Dedifferentiated amniotic fluid mesenchymal stem cell (primary cell): ENCODE measurements at regions not wholly inside any gene's neighbourhood (a gene's known extent, or its start where the extent isn't known, plus 50 kb on each side); places are given as distances from the start of the nearest gene placed in this dataset.
"Not testable (repeated sequence)": the region's sequence is repeated elsewhere in the genome, so short reads cannot be mapped to it uniquely, and the experiment has no call there.

Experiments used
- DNase-seq: peaks from one replicate; pipeline ENCODE4 v3.0.0-alpha.2; 2016; ENCODE audit errors: extremely low spot score

DNA sequence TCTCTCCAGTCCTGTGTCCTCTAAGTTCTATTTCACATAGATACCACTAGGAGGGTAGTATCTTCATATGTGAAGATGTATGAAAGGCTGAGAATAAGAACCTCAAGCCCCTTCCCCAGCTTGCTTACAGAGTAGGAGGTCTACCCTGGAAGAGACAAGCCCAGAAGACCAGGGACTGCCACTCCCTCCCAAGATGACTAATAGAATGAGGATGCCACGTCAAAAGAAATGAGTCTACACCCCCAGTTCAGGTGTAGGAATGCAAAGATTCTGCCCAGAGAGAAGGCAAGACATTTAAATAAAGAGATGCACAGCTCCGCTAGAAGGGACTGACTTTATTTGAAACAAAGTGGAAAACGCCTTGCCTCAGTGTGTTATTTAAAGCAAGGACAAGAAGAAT, 1006.0 kb upstream of the USP15 start:
- no peak for DNase-seq

DNA sequence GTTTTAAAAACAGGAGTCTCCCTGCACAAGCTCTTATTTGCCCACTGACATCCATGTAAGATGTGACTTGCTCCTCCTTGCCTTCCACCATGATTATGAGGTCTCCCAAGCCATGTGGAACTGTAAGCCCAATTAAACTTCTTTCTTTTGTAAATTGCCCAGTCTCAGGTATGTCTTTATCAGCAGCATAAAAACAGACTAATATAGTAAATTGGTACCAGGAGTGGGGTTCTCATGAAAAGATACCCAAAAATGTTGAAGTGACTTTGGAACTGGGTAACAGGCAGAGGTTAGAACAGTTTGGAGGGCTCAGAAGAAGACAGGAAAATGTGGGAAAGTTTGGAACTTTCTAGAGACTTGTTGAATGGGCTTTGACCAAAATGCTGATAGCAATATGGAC, 995.9 kb upstream of the USP15 start:
- not testable (repeated sequence) for DNase-seq

GRCh38 chr12:61267474-61267873, 992.7 kb upstream of the USP15 start:
- DNase-seq, result no peak

DNA sequence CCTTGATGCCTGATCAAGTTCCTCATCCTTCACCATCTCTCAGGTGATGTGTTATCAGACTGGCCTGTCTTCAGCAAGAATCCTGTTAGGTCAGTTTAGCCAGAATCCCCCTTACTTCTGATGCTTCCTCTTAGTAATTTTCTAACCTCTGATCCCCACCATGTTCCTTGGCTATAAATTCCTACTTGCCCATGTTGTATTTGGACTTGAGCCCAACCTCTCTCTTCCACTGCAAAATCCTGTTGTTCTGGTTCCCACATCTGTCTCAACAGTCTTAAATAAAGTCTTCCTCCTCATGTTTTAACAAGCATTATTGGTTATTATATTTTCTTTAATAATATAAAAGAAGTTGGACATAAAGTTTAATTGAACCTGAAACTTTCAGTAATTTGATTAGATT, 987.8 kb upstream of the USP15 start:
- DNase-seq, result no peak

GRCh38 chr12:61282790-61283575, 977.2 kb upstream of the USP15 start:
- DNase-seq, result no peak

GRCh38 chr12:61290473-61290872, 969.7 kb upstream of the USP15 start:
- DNase-seq, result no peak

DNA sequence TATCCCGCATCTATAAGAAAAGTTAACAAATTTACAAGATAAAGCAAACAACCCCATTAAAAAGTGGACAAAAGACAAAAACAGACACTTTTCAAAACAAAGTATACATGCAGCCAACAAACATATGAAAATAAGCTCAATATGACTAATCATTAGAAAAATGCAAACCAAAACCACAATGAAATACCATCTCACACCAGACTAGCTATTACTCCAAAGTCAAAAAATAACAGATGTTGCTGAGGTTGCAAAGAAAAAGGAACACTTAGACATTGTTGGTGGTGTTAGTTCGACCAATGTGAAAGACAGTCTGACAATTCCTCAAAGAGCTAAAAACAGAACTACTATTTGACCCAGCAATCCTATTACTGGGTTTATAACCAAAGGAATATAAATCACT, 968.6 kb upstream of the USP15 start:
- DNase-seq, result no peak

GRCh38 chr12:61294011-61294410, 966.2 kb upstream of the USP15 start:
- DNase-seq, result not testable (repeated sequence)

DNA sequence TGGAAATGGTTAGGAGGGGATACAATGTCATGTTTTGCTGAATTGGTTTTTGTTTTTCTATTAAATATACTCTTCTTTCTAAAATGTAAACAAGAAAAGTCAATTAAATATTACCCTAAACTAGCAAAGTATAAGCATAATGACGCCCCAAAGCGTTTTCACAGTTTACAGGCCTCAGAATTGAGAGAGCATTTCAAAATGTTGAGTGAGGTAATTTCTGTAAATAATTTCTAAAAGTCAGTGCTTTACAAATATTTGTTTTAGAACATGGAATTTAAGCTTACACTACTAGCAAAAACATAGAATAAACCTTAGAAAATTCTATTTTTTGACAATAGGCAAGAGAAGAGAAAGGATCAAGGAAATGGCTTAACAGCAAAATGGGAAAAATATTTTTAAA, 958.4 kb upstream of the USP15 start:
- no peak for DNase-seq

GRCh38 chr12:61302282-61302681, 957.9 kb upstream of the USP15 start:
- peak; percentile 8 for DNase-seq

DNA sequence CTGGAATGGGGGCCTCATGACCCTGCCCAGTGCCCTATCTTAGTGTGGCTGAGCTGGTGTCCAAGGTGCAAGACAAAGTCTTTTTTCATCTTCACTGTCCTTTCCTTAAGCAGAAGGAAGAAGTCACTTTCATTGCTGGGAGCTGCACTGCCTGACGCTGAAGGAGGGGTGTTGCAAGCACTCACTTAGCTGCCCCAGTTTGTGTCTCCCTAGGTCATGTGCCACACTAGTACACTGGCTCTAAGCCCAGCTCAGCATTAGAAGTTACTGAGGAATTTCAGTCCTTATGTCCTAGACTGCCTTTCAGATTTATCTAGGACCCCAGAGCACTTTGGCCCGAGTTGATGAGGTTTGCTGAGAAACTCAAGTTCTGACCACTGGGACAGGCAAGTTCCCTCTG, 952.0 kb upstream of the USP15 start:
- peak; percentile 9 for DNase-seq

DNA sequence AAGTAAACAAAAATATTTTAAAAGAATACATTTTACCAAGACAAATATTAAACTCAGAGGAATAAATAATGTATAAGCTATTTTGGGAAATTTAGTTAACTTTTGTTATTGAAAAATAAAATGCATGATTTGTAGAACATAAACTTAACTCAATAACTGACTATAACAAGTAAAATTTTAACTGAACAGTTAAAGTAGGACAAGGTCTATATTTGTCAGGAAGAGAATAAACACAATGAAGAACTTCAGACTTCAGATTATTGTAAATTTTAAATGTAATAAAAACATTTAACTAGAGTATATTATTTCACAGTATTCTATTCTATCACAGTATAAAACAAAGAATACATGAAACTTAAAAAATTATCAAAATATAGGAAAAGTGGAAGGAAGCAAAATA, 948.8 kb upstream of the USP15 start:
- peak; percentile 8 for DNase-seq

DNA sequence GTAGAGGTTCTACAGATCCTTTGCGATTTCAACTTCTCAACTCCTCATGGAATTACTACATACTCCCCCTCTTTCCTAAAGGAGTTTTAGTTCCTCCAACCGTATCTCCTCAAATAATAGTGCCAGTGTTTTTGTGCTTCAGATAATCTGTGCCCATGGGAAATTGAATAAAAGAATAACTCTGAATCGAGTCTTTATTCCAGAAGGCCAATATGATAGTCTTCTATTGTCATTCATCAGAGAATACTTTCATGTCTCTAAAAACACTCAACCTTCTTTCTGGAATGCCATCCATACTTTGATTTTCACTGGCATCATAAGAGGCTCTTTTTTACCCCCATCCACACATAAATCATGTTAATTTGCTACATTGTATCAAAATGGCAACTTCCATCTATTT, 911.3 kb upstream of the USP15 start:
- DNase-seq, result no peak

DNA sequence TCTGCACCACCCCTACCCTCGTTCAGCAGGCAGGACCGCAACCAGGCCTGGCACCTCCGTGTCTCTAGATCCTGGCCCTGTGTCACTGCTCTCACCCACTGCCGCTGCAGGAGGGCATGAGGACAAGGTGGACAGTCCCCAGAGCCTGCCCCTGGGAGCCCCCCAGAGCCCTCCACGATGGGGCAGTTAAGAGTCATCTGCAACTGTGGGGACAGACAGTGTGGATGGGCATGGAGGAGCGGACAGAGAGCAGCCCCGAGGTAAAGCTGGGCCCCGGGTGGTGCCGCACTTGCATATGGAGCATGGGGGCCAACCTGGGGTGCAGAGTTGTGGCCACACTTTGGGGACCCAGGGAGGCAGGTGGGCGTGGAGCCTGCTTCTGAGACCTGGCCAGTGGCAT, 905.1 kb upstream of the USP15 start:
- no peak for DNase-seq

GRCh38 chr12:61356485-61356884, 903.7 kb upstream of the USP15 start:
- no peak for DNase-seq

DNA sequence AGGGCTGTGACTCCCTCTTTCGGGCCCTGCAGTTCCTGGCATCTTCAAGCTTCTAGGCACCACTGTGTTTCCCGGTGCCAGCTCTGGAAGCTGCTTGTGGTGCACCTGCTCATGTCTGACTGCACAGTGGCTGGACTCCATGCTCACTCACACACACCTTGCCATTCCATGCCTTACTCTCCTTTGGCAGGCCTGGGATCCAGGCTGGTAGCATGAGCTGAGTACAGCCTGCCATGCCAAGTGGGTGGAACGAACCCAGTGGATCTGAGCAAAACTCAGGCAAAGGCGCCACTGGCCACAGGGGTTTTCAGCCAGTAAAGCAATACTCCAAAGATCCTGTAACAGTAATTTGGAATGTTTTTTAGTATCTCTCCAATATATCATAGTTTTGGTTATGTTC, 902.7 kb upstream of the USP15 start:
- no peak for DNase-seq

DNA sequence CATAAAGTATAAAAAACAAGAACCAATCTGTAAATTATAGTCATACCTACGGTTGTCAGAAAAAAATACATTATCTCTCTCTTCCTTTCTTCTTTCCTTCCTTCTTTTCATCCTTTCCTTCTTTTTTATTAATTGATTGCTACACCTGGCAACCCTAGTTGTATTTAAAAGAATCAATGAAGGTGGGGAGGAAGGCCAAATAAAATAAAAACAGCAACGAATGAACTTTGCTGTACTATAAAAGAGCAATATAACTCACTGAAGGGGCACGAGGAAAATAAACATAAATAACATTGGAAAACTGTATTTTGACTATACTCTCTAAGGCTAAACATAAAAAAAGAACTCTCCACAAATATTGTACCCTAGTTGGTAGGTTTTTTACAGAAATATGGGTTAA, 898.2 kb upstream of the USP15 start:
- no peak for DNase-seq

DNA sequence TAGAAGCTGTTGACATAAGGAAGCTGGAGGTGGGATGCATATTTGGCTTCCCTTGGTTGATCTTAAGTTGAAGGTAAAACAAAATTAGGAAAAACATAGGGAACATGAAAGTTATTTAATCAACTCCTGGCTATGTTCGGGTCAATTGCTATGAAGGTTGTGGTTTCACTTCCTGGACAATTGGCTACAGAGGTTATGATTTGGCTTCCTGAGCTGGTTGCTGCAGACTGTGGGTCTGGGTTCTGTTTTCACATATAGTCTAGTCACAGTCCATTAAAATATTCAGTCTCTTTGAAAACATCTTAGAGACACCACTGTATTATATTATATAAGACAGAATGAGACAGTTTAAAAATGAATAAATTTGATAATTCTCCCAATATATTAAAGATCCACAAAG, 895.2 kb upstream of the USP15 start:
- no peak for DNase-seq

DNA sequence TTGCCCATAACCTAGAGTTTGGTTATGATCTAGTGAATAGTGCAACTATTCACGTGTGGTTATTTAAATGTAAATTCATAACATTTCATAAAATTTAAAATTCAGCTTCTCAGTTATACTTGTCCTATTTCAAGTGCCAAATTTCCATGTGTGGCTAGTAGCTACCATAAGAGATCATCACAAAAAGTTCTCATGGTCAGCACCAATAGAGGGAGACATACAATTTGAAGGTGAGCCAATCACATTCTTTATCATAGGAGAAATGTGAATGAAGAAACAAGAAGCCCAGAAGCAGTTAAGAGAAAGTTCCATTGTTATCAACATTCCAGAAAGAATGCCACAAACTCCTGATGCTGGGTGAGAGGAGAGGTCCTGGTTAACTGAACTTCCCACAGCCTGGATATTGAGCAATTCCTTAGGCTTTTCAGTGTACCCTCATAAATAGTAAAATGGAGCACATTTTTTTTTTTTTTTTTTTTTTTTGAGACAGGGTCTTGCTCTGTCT, 892.9 kb upstream of the USP15 start:
- DNase-seq, result no peak

GRCh38 chr12:61369241-61369910, 890.8 kb upstream of the USP15 start:
- no peak for DNase-seq

DNA sequence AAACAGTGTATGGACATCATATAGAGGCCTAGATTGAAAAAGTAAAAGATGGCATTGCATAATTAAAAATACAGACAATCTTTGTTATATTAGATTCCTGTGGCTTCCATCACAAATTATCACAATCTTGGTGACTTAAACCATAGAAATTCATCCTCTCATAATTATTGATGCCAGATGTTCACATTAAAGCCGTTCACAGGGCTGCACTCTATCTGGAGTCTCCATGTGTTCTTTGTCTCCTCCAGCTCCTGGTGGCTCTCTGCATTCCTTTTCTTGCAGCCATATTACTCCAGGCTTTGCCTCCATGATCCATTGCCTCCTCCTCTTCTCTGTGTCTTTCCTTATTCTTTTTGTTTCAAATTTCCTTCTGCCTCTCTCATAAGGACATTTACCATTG, 875.7 kb upstream of the USP15 start:
- DNase-seq, result no peak

DNA sequence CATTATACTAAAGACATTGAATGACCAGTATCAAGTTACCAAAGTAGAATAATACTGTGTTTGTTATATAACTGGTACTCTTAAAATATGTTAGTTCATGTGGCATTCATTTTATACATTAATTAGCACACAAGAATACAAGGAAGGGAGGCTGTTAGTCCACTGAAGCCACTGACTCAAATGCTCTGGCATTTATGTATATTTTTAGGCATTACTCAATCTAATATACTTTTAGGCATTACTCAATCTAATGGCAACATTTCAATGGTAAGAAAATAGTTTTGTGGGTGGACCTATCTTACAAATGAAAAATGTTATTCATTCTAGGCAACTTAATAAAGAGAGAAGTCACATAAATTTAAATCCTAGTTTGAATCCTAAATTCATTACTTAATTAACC, 874.4 kb upstream of the USP15 start:
- DNase-seq, result peak; percentile 21

DNA sequence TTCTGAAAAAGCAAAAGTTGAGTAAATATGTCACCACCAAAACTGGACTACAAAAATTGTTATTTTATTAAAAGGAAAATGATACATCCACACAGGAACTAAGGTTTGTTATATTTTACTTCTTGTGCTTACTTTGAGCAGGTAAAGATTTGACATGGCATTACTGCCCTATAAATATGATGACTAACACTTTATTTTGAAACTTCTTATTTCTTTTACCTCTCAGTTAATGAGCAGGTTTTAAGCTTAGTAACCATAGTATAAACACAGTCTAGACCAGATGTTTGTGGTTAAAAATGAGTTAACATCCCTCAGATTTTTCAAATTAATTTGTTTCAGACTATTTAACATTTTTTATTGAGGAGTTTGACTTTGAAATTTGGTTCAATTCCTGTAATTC, 862.5 kb upstream of the USP15 start:
- no peak for DNase-seq
